A549 (cell line): ENCODE measurements at regions not wholly inside any gene's neighbourhood (a gene's known extent, or its start where the extent isn't known, plus 50 kb on each side); places are given as distances from the start of the nearest gene placed in this dataset.

Experiments
- ATAC-seq, 2 experiments: fragments of 200-7000 bp in 1 of 2; fragments of >200 bp in 1 of 2; cut with Nextera tagmentation in 1 of 2; cut with Tn5 transposase in 1 of 2; 3 replicates each; pipeline versions ENCODE4 v1.8.0 to v1.9.1; 2018 to 2020; ENCODE audit warnings: mild to moderate bottlenecking in 1 of 2, moderate library complexity in 1 of 2
- CTCF ChIA-PET: fragments of 300-600 bp; sonication (Branson Sonifier 250); formaldehyde crosslinking; extraction: SDS; loops from one replicate; lab custom pipeline; 2021; ENCODE audit warnings: antibody characterized with exemption, inconsistent platforms; lab: Yijun Ruan, JAX
- POLR2A ChIA-PET: fragments of 350-600 bp; formaldehyde crosslinking; extraction: SDS; loops from one replicate; lab custom pipeline; 2021; ENCODE audit warnings: antibody characterized with exemption, inconsistent platforms; lab: Yijun Ruan, JAX
- DNase-seq, 2 experiments: peaks; one replicate each; pipeline versions ENCODE4 v3.0.0 to v3.0.0-alpha.2; 2011 to 2016; ENCODE audit warnings: low read depth in 1 of 2, low spot score in 1 of 2
- FAIRE-seq: peaks from 2 replicates; lab custom pipeline; 2011; peaks lifted over from hg19 to GRCh38; lab: Jason Lieb, UNC
- H3K27ac ChIP-seq, 2 experiments: fragments of >200 bp; sonication (Bioruptor Twin); formaldehyde crosslinking; 3 replicates each; pipeline ENCODE4 v1.5.1; 2016 to 2017
- H3K4me1 ChIP-seq: fragments of >200 bp; sonication (Bioruptor Twin); formaldehyde crosslinking; 3 replicates; pipeline ENCODE4 v1.6.1; 2016
- H3K4me2 ChIP-seq: fragments of >200 bp; sonication (Bioruptor Twin); formaldehyde crosslinking; 3 replicates; pipeline ENCODE4 v1.6.1; 2016
- H3K4me3 ChIP-seq: fragments of >200 bp; sonication (Bioruptor Twin); formaldehyde crosslinking; 3 replicates; pipeline ENCODE4 v1.5.1; 2016
- H3K9me3 ChIP-seq: fragments of >200 bp; sonication (Bioruptor Twin); formaldehyde crosslinking; 3 replicates; pipeline ENCODE4 v1.6.1; 2016
- BHLHE40 ChIP-seq: IDR thresholded peaks from 2 replicates; pipeline ENCODE4 v1.6.1; 2012; ENCODE audit warnings: low read depth, low read length, inconsistent platforms
- ELK1 ChIP-seq: fragments of 150-350 bp; IDR thresholded peaks from 2 replicates; pipeline ENCODE4 v1.6.1; 2014; ENCODE audit warnings: low read depth, mild to moderate bottlenecking, low read length
- ESRRA ChIP-seq: fragments of 150-350 bp; IDR thresholded peaks from 2 replicates; pipeline ENCODE4 v1.6.1; 2014; ENCODE audit warnings: mild to moderate bottlenecking, low read length, borderline replicate concordance
- FOSL2 ChIP-seq, 2 experiments: fragments of 450-650 bp in 1 of 2; fragments of >200 bp in 1 of 2; sonication (Bioruptor Twin) in 1 of 2; formaldehyde crosslinking; IDR thresholded peaks; 2 replicates each; pipeline versions ENCODE4 v1.5.0 to v1.6.1; 2016 to 2020; ENCODE audit warnings: mild to moderate bottlenecking in 1 of 2, moderate library complexity in 1 of 2
- HES2 ChIP-seq: fragments of >200 bp; sonication (Bioruptor Twin); formaldehyde crosslinking; IDR thresholded peaks from 2 replicates; pipeline ENCODE4 v1.6.1; 2016
- HEYL ChIP-seq: fragments of 250-450 bp; sonication (Bioruptor Pico); IDR thresholded peaks from 2 replicates; pipeline ENCODE4 v1.8.0; 2021; ENCODE audit warnings: mild to moderate bottlenecking, moderate library complexity
- HMGXB4 ChIP-seq: fragments of 250-450 bp; sonication (Bioruptor Pico); IDR thresholded peaks from 2 replicates; pipeline ENCODE4 v1.5.0; 2021; ENCODE audit warnings: mild to moderate bottlenecking, moderate library complexity, borderline replicate concordance
- HOXB5 ChIP-seq: fragments of 250-450 bp; sonication (Bioruptor Pico); IDR thresholded peaks from 2 replicates; pipeline ENCODE4 v1.5.0; 2020; ENCODE audit warnings: mild to moderate bottlenecking, moderate library complexity
- KDM5A ChIP-seq: fragments of 200-600 bp; sonication (generic); IDR thresholded peaks from 2 replicates; pipeline ENCODE4 v1.6.1; 2016; ENCODE audit warnings: antibody characterized with exemption, mild to moderate bottlenecking
- POLR2AphosphoS2 ChIP-seq: conservative IDR thresholded peaks from 2 replicates; pipeline ENCODE4 v1.6.1; 2012; ENCODE audit warnings: low read length, improper control_type of control experiment, inconsistent platforms
- RARB ChIP-seq: fragments of 250-450 bp; sonication (Bioruptor Pico); IDR thresholded peaks from 2 replicates; pipeline ENCODE4 v1.8.0; 2021; ENCODE audit warnings: mild to moderate bottlenecking, moderate library complexity
- TFCP2L1 ChIP-seq: fragments of 250-450 bp; sonication (Bioruptor Pico); IDR thresholded peaks from 2 replicates; pipeline ENCODE4 v1.5.0; 2021; ENCODE audit warnings: mild to moderate bottlenecking
- TP53 ChIP-seq: fragments of 250-450 bp; sonication (Bioruptor Pico); IDR thresholded peaks from 2 replicates; pipeline ENCODE4 v1.5.0; 2021; ENCODE audit warnings: mild to moderate bottlenecking, moderate library complexity
- ZC3H11A ChIP-seq: fragments of 450-650 bp; IDR thresholded peaks from 2 replicates; pipeline ENCODE4 v1.6.1; 2014; ENCODE audit warnings: antibody characterized with exemption, mild to moderate bottlenecking
- ZFP36 ChIP-seq: fragments of 450-650 bp; IDR thresholded peaks from 2 replicates; pipeline ENCODE4 v1.6.1; 2014; ENCODE audit warnings: borderline replicate concordance; ENCODE audit not compliant: partially characterized antibody
- ZNF302 ChIP-seq: fragments of 250-450 bp; sonication (Bioruptor Pico); IDR thresholded peaks from 2 replicates; pipeline ENCODE4 v1.9.0; 2021; ENCODE audit warnings: inconsistent platforms, mild to moderate bottlenecking, moderate library complexity
- WGBS: methylation state at CpG from one replicate; pipeline ENCODE4 v1.1.6; 2017; ENCODE audit errors: missing lambda C conversion rate; 5-methylcytosine and 5-hydroxymethylcytosine counted together
- TF ChIP-seq, protein P1 (sequence below): IDR thresholded peaks from 2 replicates; pipeline ENCODE4 v1.6.1; 2012
- TF ChIP-seq, protein P2 (sequence below): IDR thresholded peaks from 2 replicates; pipeline ENCODE4 v1.6.1; 2012; ENCODE audit warnings: low read depth, borderline replicate concordance

GRCh38 chr18:39801010-39801409 is 2154.0 kb upstream of the PIK3C3 start:
- peaks cover 3% of the 10 kb centered on the region; the same call in 2 of the 3 replicates for H3K9me3 ChIP-seq
- peak in 1 of 2 experiments; percentile 7 for DNase-seq
- 90% methylated on average over 15 of the region's 15 CpGs for WGBS
- no peak for FAIRE-seq
- TF ChIP-seq HEYL (CRISPR knock-in tag) (no peak), HOXB5 (CRISPR knock-in tag) (no peak), HMGXB4 (no peak), FOSL2 (IDR thresholded peaks at IDR 0.05) (no peak), FOSL2 (CRISPR knock-in tag; IDR thresholded peaks at IDR 0.05) (peak; percentile 32; the same call in 1 of the 2 replicates), TP53 (CRISPR knock-in tag) (no peak), RARB (no peak)
- TF ChIP-seq, all 56 proteins: peak for 1
- Histone ChIP-seq H3K4me3 (no peak overlapping the region), H3K27ac (no peak overlapping the region), H3K4me1 (no peaks in the 10 kb centered on the region), H3K4me2 (no peak overlapping the region)
- ChIA-PET POLR2A (no interaction called here), CTCF (no interaction called here)
- no peak for ATAC-seq

DNA sequence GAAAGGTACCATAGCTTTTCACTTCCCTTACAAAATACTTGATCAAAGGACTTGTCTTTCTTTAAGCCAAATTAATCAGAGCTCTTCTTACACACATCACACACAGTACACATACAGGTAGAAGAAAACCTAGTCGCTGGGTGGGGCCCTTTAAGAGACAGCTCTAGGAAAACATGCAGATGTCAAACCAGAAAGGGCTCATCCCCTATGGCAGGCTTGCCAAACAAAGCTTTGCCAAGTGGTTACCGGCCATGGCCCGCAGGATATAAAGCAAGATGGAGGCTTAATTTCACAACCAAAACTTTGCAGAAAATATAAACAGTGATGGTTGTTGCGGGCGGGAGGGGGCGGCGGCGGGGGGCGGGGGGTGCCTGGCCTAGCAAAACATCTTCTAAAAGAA is 2156.0 kb upstream of the PIK3C3 start:
- peak overlapping the region; percentile 74 to 85; a peak in 5 of 6 replicates for H3K27ac ChIP-seq
- ATAC-seq (peak; percentile 65 to 71; a peak in 4 of 6 replicates), DNase-seq (peak; percentile 2 to 17), FAIRE-seq (no peak)
- no peak for TF ChIP-seq POLR2AphosphoS2
- TF ChIP-seq, protein P1, sequence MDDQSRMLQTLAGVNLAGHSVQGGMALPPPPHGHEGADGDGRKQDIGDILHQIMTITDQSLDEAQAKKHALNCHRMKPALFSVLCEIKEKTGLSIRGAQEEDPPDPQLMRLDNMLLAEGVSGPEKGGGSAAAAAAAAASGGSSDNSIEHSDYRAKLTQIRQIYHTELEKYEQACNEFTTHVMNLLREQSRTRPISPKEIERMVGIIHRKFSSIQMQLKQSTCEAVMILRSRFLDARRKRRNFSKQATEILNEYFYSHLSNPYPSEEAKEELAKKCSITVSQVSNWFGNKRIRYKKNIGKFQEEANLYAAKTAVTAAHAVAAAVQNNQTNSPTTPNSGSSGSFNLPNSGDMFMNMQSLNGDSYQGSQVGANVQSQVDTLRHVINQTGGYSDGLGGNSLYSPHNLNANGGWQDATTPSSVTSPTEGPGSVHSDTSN = no peak
- POLR2A ChIA-PET = no interaction called here
- peak overlapping the region; percentile 78 for H3K4me2 ChIP-seq
- H3K4me3 ChIP-seq = peak overlapping the region; percentile 75
- H3K4me1 ChIP-seq = no peaks in the 10 kb centered on the region
- CTCF ChIA-PET = no interaction called here
- peaks cover 3% of the 10 kb centered on the region; the same call in 2 of the 3 replicates for H3K9me3 ChIP-seq
- 0% methylated on average over 1 of the region's 9 CpGs for WGBS

DNA sequence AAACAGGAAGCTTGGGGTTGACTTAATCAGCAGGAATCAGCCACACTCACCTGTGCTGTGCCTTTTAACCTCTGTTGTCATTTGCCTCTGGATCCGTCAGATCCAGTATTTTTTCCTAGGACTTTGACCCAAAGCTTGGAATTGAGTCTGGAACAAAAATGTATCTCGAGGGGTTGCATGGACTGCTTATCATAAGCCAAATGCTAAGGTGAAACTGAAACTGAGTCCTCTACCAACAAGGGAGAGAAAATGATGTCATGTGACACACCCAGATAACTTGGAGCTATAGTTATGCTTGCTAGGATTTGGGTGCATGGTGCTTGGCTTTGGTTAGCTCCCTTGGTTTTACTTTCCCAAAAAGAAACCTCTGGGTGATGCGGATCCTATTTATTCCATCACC is 2158.6 kb upstream of the PIK3C3 start:
- Histone ChIP-seq H3K9me3 (peaks cover 3% of the 10 kb centered on the region; the same call in 1 of the 3 replicates), H3K27ac (no peak overlapping the region), H3K4me2 (no peak overlapping the region), H3K4me3 (no peak overlapping the region), H3K4me1 (no peaks in the 10 kb centered on the region)
- no peak for DNase-seq
- TF ChIP-seq BHLHE40 = no peak
- no peak for TF ChIP-seq HMGXB4
- no peak for TF ChIP-seq ZNF302 (CRISPR knock-in tag)
- TF ChIP-seq HOXB5 (CRISPR knock-in tag) = no peak
- TF ChIP-seq ELK1 = no peak
- no peak for TF ChIP-seq HEYL (CRISPR knock-in tag)
- no peak for TF ChIP-seq TFCP2L1
- TF ChIP-seq ZFP36 = no peak
- TF ChIP-seq KDM5A = no peak
- TF ChIP-seq TP53 (CRISPR knock-in tag) = no peak
- TF ChIP-seq HES2 = no peak
- no peak for TF ChIP-seq ESRRA
- TF ChIP-seq, protein P2, sequence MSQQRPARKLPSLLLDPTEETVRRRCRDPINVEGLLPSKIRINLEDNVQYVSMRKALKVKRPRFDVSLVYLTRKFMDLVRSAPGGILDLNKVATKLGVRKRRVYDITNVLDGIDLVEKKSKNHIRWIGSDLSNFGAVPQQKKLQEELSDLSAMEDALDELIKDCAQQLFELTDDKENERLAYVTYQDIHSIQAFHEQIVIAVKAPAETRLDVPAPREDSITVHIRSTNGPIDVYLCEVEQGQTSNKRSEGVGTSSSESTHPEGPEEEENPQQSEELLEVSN = no peak
- no peak for TF ChIP-seq ZC3H11A
- CTCF ChIA-PET = no interaction called here
- WGBS = 81% methylated on average over 3 of the region's 3 CpGs
- FAIRE-seq = no peak
- POLR2A ChIA-PET = no interaction called here
- ATAC-seq = no peak
